ENCODE measurements at regions not wholly inside any gene's neighbourhood (a gene's known extent, or its start where the extent isn't known, plus 50 kb on each side); places are given as distances from the start of the nearest gene placed in this dataset.

DNA sequence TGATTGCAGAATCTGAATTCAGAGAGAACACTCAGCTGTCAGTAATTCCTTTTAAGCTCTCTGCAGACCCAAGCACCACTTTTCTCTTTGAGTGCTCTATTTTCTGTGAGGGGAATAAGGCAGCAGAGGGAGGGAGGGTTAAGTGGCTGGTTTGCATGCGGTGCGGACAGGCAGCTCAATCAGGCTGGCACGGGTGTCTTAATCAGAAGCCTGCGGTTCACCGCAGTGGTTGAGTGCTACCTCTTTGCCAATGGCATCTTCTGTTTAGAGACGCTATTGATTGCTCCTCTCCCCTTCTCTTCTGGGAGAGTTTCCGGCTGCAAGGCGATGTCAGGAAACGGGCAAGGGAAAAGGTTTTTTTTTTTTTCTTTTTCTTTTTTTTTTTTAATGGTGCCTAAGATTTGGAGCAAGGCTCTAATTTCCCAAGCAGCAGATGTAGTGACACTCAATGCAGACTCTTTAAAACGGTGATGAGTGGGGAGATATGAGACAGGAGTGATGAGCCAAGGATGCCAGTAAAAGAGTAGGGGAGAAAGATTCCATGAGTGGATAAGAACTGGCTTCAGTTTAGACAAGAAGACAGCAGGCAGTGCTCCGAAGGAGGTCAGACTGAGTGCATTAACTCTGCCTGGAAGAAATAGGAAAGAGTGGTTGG lies 533.7 kb upstream of the SEL1L start:
- no peak for DNase-seq

GRCh38 chr14:82070040-82070439 lies 536.4 kb upstream of the SEL1L start:
- DNase-seq = no peak

DNA sequence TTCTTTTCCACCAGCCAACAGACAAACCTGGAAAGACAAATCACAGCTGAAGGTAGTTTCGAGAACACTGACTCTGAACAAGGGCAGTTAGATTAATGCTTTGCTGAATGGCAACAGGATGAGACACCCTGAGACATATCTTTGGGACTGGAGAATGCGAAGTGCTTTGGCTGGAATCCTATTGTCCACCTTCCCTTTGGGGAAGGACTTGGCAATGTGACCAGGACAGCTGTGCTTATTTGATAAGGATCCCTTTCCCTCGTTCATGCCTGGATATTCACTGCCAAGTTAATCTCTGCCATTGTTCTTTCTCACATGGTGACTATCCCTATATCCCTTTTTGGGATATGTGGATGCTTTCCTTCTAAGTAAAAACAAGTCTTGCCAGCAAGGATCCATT lies 537.1 kb upstream of the SEL1L start:
- DNase-seq = no peak

DNA sequence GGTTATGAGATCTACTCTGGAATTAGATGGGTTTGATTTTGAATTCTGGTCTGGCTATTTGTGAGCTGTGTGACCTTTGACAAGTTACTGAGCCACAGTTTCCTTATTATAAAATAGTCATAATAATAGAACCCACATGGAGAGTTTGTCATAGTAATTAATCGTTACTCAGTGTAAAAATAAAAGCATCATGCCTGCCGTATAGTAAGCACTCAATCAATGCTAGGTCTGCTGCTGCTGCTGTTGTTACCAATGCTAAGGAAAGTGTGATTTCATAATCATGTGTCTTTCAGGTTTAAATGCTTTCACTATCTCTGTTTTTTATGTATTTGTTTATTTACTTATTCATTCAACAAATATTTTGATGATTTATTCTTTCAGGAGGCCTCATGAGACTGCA lies 539.9 kb upstream of the SEL1L start:
- DNase-seq = no peak

DNA sequence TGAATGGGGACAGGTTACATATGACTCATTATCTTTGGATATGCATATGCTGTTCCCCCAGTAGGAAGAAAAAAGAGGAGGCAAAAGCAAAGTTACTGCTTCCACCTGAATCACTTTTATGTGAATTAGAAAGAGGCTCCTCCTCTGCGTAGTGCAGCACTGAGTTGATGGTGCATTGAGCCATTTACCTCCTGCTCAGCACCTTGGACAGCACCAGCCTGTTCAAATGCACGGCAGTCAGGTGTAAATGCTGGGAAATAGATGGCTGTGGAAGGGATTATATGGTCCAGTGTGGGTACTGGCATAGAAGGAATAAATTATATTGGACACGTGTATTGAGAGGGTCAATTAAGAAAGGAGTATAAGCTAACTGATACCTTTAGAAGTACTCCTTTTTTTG lies 541.9 kb upstream of the SEL1L start:
- DNase-seq = no peak

DNA sequence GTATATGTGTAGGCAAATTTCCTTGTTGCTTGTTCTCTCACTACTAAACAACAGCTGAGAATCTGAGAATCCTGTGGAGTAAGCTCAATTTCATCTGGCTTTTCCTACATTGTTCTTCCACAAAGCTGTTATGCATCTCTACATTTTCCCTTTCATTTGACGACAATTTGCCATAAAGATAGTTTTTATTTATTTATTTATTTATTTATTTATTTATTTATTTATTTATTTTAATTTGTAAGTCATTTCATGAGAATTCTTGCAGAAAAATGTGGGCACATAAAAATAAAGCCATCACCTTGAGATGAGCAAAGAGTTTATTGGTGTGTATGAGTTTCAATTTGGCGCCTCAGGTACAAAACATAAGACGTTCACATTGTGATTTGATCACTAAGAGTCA lies 545.9 kb upstream of the SEL1L start:
- DNase-seq = no peak

DNA sequence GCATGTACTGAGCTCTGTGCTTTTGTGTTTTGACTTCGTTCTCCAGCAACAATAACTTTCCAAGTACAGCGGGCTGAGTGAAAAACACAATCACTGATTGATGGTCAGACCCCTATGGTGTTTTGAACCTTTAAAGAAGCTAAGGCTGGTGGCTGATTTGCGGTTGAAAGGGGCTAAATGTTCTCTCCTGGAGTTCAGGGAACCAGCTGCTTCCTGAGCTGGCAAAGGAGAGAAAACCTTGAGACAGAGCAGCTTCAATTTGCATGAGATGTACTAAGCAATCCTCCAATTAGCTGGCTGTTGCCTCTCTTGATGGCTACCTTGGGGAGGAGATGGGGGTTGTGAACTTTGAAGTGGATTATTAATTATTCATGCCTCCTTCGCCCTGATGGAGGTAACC lies 546.7 kb upstream of the SEL1L start:
- no peak for DNase-seq

DNA sequence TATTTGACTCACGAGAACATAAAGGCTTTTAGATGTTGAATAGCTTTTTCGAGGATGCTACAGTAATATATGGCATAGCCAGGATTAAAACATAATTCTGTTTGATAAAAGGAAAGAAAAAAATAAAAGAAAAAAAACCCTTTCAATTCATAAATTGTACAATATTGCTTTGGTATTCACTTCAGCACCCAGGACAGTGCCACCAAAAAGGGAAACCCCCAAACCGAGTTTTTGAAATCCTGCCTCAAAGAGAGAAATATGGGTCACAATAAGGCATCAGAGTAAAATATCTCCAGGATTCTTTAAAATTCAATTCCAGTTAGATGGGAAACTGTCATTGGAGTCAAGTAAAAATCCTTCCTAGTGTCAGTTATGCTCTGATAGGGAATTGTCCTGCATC lies 551.2 kb upstream of the SEL1L start:
- DNase-seq = no peak

DNA sequence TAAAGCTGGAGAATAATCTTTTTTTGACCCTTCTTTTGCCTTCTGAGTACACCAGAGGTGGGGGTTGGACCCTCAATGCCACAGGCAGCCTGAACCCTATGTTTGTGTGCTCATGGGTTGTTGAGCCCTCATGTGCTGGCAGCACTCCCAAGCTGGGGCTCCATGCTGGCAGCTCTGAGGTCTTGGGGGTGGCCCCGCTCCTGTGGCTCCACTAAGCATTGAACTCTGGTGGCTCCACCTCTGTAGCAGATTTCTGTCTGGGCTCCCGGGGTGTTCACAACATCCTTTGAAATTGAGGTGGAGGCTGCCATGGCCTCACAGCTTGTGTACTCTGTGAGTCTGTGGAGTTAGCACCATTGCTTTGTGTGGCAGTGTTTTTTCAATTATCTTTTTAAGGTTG lies 557.4 kb upstream of the SEL1L start:
- no peak for DNase-seq

- no peak for DNase-seq
Measured at GRCh38 chr14:82094829-82095345, 561.2 kb upstream of the SEL1L start.

DNA sequence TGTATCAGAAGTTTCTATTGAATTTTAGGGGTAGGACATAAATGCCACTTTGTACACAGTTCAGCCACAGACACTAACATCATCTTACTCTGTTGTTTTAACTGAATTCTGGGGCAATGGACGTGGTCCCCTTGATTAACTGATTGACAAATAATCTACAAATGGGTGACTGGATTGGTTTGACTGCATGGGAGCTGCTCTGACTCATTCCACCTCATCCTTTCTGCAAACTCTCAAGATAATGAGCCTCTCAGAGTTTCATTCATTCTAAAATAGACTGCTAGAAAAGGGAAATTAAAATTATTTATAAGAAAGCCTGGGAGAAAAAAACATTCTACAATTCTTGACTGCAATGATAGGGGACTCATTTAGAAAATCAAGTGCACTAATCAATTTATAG lies 570.4 kb upstream of the SEL1L start:
- no peak for DNase-seq

DNA sequence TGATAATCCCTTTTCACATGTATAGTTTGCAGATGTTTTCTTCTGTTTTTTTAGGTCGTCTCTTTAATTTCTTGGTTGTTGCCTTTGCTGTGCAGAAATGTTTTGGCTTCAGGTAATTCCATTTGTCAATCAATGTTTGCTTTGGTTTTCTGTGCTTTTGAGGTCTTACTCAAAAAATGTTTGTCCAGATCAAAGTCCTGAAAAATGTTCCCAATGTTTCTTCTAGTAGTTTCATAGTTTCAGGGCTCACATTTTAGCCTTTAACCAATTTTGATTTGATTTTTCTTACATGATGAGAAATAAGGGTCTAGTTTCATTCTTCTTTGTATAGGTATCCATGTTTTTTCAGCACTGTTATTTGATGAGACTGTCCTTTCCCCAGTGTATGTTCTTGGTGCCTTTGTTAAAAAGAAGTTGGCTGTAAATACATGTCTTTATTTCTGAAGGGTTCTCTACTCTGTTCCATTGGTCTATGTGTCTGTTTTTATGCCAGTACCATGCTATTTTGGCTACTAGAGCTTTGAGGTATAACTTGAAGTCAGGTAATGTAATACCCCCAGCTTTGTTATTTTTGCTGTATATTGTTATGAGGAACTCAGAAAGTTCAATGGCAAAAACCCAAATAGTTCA lies 578.7 kb upstream of the SEL1L start:
- DNase-seq = no peak

DNA sequence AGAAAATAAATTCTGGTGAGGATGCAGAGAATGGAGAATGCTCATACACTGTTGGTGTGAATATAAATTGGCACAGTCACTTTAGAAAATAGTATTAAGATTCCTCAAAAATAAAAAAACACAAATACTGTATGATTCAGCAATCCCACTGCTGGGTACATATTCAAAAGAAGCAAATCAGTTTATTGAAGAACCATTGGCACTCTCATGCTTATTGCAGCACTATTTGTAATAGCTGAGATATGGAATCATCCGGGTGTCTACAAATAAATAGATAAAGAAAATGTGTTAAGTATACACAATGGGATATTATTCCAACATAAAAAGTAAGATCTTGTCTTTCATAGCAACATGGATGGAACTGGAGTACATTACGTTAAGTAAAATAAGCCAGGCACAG lies 579.4 kb upstream of the SEL1L start:
- no peak for DNase-seq

DNA sequence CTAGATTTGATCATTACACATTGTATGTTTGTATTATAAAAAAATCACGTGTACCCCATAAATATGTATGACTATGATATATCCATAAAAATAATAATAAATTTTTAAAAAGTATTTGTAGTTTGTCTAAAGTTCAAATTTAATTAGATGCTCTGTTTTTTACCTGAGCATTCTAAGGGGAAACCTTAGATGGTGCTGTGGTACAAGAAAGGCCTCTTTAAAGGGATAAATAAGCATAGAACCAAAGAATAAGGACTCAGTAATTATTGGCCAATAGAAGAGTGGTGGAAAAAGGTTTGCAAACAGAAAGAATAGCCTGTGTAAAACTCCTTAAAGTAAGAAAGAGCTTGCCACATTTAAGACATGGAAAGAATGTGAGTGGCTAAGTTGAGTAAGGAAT lies 580.1 kb upstream of the SEL1L start:
- DNase-seq = no peak

GRCh38 chr14:82116721-82117120 lies 583.1 kb upstream of the SEL1L start:
- DNase-seq = no peak

DNA sequence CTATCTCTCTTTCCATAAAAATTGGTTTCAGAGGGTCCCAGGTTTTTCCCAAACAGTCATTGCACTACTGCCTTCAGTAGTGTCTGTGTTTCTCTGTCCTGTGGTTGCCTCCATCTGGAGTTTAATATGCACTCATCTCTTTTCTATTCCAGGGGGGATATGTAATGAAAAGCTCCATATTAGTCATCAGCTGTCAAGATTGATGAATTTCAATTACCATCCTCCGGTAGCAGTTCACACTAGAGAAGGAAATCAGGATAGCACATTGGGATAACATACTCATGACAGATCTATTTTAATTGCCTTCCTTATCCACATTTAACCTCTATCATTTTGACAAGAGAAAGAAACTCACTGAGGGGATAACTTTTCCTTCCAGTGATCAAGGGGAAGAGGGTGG lies 589.0 kb upstream of the SEL1L start:
- DNase-seq = no peak

DNA sequence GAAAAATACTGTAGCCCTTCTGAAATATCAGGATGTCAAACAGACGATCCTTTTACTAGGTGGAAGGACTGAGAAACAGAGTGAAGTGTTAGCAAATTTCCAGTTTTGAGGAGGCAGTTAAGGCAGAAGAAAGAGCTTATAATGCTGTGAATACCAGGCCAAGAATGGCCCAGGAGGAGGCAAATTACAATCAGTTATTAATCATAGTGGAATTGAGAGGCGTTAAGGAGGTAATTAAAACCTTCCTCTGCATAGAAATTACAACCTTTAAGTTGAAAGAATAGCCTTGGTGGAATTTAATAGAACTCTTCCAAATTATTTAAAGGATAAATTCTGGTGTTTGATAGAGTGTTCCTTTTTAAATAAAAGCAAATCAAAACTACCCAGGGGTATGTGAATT lies 590.9 kb upstream of the SEL1L start:
- no peak for DNase-seq

GRCh38 chr14:82126006-82126405 lies 592.4 kb upstream of the SEL1L start:
- no peak for DNase-seq

DNA sequence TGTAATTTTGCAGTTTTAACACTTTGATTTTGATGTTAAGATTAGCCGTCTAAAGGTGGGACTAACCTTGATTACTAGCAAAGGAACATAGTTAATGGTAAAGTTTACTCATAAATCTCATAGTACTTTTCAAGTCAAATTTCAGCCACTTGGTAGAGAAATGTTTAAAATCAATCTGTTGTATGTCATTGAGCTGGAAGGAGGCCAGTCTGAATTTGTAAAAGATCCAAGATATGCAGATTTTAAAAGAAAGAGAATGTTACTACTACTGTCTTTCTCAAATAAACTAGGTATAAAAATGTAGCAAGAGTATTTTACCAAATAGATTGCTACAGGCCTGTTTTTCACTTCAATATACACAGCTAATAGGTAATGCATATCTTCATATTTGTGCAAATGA lies 600.8 kb upstream of the SEL1L start:
- no peak for DNase-seq

- DNase-seq = no peak
Measured at GRCh38 chr14:82138431-82138830, 604.8 kb upstream of the SEL1L start.

DNA sequence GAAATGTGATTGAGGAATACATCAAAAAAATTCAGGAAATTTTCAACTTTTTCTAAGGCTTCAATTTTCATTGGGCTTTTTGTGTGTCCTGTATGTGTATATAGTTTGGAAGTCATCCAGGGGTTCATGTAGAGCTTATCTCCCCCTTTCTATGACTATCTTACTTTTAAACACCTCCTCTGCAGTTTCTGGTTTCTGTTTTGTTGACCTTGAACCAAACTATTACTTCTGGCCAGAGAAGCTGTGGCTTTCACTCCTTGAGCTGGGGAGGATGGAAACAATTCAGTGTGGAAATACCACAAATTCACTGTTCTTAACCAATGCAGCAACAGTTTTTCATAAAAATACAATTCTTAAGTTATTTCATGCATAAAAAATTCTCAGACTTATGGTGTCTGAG lies 613.2 kb upstream of the SEL1L start:
- no peak for DNase-seq

DNA sequence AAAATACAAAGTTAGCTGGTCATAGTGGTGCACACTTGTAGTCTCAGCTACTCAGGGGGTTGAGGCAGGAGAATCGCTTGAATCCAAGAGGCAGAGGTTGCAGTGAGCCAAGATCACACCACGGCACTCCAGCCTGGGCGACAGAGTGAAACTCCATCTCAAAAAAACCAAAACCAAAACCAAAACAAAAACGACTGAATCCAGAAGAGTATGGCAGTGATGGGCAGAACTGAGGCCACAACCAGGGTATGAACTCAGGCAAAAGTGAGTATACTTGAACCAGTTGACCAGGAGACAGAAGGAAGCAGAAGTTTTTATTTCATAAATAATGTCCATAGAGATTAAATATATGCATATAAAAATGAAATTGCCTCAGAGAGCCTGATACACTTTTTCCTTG lies 620.0 kb upstream of the SEL1L start:
- DNase-seq = no peak

DNA sequence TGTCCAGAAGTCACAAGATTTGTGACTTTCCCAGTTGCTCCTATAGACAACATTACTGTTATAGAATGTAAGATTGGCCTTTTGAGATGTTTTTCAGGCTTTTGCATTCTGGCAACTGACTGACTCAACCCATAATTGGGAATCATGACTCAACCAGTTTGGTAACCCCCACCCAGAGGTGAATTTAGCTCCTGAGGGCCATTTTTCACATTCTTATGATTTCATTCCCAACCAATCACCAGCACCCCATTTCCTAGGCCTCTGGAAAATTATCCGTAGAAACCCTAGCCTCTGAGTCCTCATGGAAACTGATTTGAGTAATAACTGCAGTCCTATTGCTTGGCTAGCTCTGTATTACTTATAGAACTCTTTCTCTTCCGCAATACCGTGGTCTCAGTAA lies 626.0 kb upstream of the SEL1L start:
- DNase-seq = no peak

DNA sequence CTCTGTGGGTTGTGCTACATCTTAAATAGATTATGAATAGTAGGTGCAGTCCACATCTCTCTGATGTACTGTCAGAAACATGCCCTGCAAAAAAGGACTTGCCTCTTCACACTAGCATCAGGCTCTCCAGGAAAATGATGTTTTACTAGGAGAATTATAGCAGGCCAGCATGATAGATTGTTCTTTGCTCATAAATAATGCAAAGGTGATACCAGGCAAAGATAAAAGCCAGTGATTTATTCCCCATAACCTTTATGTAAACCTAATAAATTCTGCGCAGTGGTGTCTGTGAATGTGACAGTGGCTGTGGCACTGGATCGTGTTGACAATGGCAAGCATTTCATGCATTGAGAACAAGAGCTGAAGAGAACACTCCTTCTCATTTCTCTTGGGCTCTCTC lies 646.5 kb upstream of the SEL1L start:
- DNase-seq = no peak

GRCh38 chr14:82182646-82183045 lies 649.0 kb upstream of the SEL1L start:
- DNase-seq = no peak

All from activated CD4-positive, alpha-beta T cell treated with anti-CD3 and anti-CD28 coated beads, Interleukin-2, amount 50 U/mL, for 4 hours (primary cell).